ENCODE measurements at regions not wholly inside any gene's neighbourhood (a gene's known extent, or its start where the extent isn't known, plus 50 kb on each side); places are given as distances from the start of the nearest gene placed in this dataset.

GRCh38 chr4:11495291-11495690 is 66.6 kb upstream of the HS3ST1 start (continued):
- TF ChIP-seq MED1 (CRISPR knock-in tag; IDR thresholded peaks at IDR 0.05) (no peak), REL (CRISPR knock-in tag; conservative IDR thresholded peaks at IDR 0.05) (no peak), CENPT (CRISPR knock-in tag; IDR thresholded peaks at IDR 0.05; ENCODE audit: low read depth) (no peak), ZKSCAN5 (CRISPR knock-in tag; IDR thresholded peaks at IDR 0.05) (no peak), SRSF9 (IDR thresholded peaks at IDR 0.05; ENCODE audit: borderline replicate concordance, insufficient read depth, low read depth, low read length, poor library complexity, severe bottlenecking) (no peak)

- in situ Hi-C loops (cut with HindIII; ENCODE audit: extremely low pct_ligation_motif_present, low pct_unique_long_range_greater_than_20kb), result no loop called here
- intact Hi-C loops (cut with micrococcal nuclease; ENCODE audit: unreplicated experiment), result no loop called here
- no peak for ATAC-seq
Observed at GRCh38 chr4:11494232-11494631, 65.5 kb upstream of the HS3ST1 start.

More at GRCh38 chr4:11494232-11494631, 65.5 kb upstream of the HS3ST1 start:
- FAIRE-seq (no peak), DNase-seq (ENCODE audit: low spot score) (no peak)
- WGBS (ENCODE audit: low lambda C conversion rate), result 0% methylated on average over 3 of the region's 3 CpGs
- TF ChIP-seq ATF4 (CRISPR knock-in tag; IDR thresholded peaks at IDR 0.05) (no peak), ZNF589 (CRISPR knock-in tag; conservative IDR thresholded peaks at IDR 0.05) (no peak), CEBPZ (IDR thresholded peaks at IDR 0.05; ENCODE audit: low read length) (no peak), NFATC3 (CRISPR knock-in tag; IDR thresholded peaks at IDR 0.05) (no peak), ZNF292 (CRISPR knock-in tag; IDR thresholded peaks at IDR 0.05; ENCODE audit: borderline replicate concordance, low read depth) (no peak), ZNF567 (CRISPR knock-in tag; IDR thresholded peaks at IDR 0.05; ENCODE audit: borderline replicate concordance) (no peak), PHB2 (IDR thresholded peaks at IDR 0.05; ENCODE audit: partially characterized antibody) (no peak), CSRNP1 (CRISPR knock-in tag; IDR thresholded peaks at IDR 0.05) (no peak), XBP1 (CRISPR knock-in tag; IDR thresholded peaks at IDR 0.05) (no peak), MXI1 (IDR thresholded peaks at IDR 0.05; ENCODE audit: borderline replicate concordance, low read depth, low read length) (no peak), SATB2 (CRISPR knock-in tag; IDR thresholded peaks at IDR 0.05) (no peak), ZNF501 (CRISPR knock-in tag; IDR thresholded peaks at IDR 0.05) (no peak)
- ChIA-PET POLR2A (no interaction called here), CTCF (ENCODE audit: low intra/inter-chr PET ratio, low total read pairs) (no interaction called here)
- no TSS peak for BruUV-seq (replicated peaks)
- peaks cover 28% of the 10 kb centered on the region for H3K9me3 ChIP-seq (ENCODE audit: low read length)
- no peak overlapping the region for H3K9ac ChIP-seq (ENCODE audit: insufficient read depth, low read depth, low read length)
- no peaks in the 10 kb centered on the region for H3K4me1 ChIP-seq (ENCODE audit: insufficient read depth, low read length)
- no peaks in the 10 kb centered on the region for H3K36me3 ChIP-seq (replicated peaks in 1 of 2; ENCODE audit: control insufficient read depth in 1 of 2, insufficient read depth in 2 of 2, low read length in 2 of 2)
- no peak overlapping the region for H3K4me3 ChIP-seq (replicated peaks in 1 of 3; ENCODE audit: insufficient read depth in 1 of 3, low read depth in 2 of 3, low read length in 3 of 3)
- no peaks in the 10 kb centered on the region for H3K27me3 ChIP-seq (ENCODE audit: control insufficient read depth in 1 of 2, insufficient read depth in 2 of 2, low read length in 2 of 2)
- H3K27ac ChIP-seq (ENCODE audit: extremely low read length, insufficient read depth, low read length), result no peak overlapping the region
- no peak overlapping the region for H2AFZ ChIP-seq (ENCODE audit: low read length)
- H4K20me1 ChIP-seq (ENCODE audit: insufficient read depth, low read length), result no peaks in the 10 kb centered on the region
- H3K4me2 ChIP-seq (ENCODE audit: low read depth, low read length), result no peak overlapping the region
- H3K79me2 ChIP-seq (ENCODE audit: insufficient read depth, low read length), result no peaks in the 10 kb centered on the region

Measured in HepG2 (cell line).